Endothelial cell (in vitro differentiated cells): ENCODE measurements at regions not wholly inside any gene's neighbourhood (a gene's known extent, or its start where the extent isn't known, plus 50 kb on each side); places are given as distances from the start of the nearest gene placed in this dataset.
A peak's percentile ranks its signal among the peaks of the same experiment; 100 is the strongest.

Source experiments
- DNase-seq: peaks from one replicate; pipeline ENCODE4 v3.0.0; 2021; ENCODE audit warnings: low spot score
- H3K27ac Mint-ChIP-seq: one replicate; pipeline ENCODE4 v1.8.0; 2021; ENCODE audit warnings: mixed read lengths, inconsistent platforms; ENCODE audit not compliant: unreplicated experiment
- H3K27me3 Mint-ChIP-seq: one replicate; pipeline ENCODE4 v1.8.0; 2021; ENCODE audit warnings: mild to moderate bottlenecking, moderate library complexity, mixed read lengths, inconsistent platforms; ENCODE audit not compliant: unreplicated experiment
- H3K36me3 Mint-ChIP-seq: one replicate; pipeline ENCODE4 v1.8.0; 2021; ENCODE audit warnings: mild to moderate bottlenecking, low read depth, mixed read lengths, inconsistent platforms; ENCODE audit not compliant: unreplicated experiment
- H3K4me1 Mint-ChIP-seq: one replicate; pipeline ENCODE4 v1.8.0; 2021; ENCODE audit warnings: mild to moderate bottlenecking, mixed read lengths, inconsistent platforms; ENCODE audit not compliant: unreplicated experiment
- H3K4me3 Mint-ChIP-seq: one replicate; pipeline ENCODE4 v1.8.0; 2021; ENCODE audit warnings: mild to moderate bottlenecking, mixed read lengths, inconsistent platforms; ENCODE audit not compliant: unreplicated experiment
- H3K9me3 Mint-ChIP-seq: one replicate; pipeline ENCODE4 v1.8.0; 2021; ENCODE audit warnings: mixed read lengths, inconsistent platforms; ENCODE audit not compliant: unreplicated experiment
- TF ChIP-seq, protein P1 (sequence below): fragments of 200-600 bp; sonication (generic); IDR thresholded peaks from one replicate; pipeline ENCODE4 v1.5.0; 2021; ENCODE audit warnings: antibody characterized with exemption; ENCODE audit not compliant: unreplicated experiment

GRCh38 chr22:48980409-48980808, 847.3 kb downstream of the BRD1 start:
- Mint-ChIP-seq H3K4me3 (no peak overlapping the region), H3K4me1 (peaks cover 10% of the 10 kb centered on the region), H3K27ac (no peak overlapping the region), H3K9me3 (no peaks in the 10 kb centered on the region), H3K36me3 (peaks cover 4% of the 10 kb centered on the region), H3K27me3 (peaks cover 4% of the 10 kb centered on the region)
- no peak for DNase-seq
- TF ChIP-seq, protein P1, sequence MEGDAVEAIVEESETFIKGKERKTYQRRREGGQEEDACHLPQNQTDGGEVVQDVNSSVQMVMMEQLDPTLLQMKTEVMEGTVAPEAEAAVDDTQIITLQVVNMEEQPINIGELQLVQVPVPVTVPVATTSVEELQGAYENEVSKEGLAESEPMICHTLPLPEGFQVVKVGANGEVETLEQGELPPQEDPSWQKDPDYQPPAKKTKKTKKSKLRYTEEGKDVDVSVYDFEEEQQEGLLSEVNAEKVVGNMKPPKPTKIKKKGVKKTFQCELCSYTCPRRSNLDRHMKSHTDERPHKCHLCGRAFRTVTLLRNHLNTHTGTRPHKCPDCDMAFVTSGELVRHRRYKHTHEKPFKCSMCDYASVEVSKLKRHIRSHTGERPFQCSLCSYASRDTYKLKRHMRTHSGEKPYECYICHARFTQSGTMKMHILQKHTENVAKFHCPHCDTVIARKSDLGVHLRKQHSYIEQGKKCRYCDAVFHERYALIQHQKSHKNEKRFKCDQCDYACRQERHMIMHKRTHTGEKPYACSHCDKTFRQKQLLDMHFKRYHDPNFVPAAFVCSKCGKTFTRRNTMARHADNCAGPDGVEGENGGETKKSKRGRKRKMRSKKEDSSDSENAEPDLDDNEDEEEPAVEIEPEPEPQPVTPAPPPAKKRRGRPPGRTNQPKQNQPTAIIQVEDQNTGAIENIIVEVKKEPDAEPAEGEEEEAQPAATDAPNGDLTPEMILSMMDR, result no peak

- no peak overlapping the region for H3K27ac Mint-ChIP-seq
Measured at GRCh38 chr22:48979482-48979881, 848.2 kb downstream of the BRD1 start.

DNA sequence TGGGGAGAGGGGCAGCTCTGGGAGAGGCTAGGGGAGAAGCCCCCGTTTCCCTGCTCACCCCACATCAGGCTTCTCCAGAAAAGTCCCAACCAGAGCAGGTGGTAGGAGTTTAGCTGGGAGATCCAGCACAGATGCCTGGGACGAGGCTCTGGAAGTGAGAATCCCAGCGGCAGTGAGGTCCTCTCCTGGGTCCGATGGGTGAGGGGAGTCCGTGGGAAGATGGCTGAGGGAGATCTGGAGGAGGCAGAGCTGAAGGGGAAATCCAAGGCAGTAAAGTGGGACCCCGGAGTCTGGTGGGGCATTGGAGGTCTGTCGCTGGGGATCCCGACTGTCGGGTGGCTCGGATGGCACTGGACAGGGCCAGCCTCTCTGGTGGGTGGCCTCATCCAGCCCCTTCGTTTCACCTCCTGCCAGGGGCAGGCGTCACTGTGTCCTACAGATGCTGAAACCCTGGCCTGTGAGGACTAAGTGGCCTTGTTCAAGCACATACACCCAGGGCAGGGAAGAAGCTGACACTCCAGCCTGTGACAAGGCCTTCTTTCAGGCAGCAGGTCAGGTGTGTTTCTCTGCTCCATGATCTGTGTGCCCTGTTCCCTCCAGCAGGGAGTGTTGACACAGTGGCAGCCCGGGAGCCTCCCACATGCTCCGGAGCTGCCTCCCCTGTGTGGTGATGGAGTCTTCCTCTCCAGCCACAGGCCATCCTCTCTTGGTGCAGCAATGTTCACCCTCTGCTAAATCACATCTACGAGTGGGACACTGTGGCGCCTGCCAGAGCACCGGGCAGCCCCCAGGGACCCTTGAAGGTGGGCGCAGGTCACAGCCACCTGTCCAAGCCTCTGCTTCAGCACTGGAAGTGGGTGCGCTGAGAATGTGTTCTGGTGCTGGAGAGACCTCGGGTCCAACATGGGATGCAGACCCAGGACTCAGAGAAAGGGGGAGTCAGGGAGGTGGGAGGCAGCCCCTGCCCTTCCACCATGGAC, 850.8 kb downstream of the BRD1 start:
- H3K4me3 Mint-ChIP-seq, result no peak overlapping the region
- H3K4me1 Mint-ChIP-seq, result peaks cover 14% of the 10 kb centered on the region
- no peak overlapping the region for H3K27ac Mint-ChIP-seq
- no peak for DNase-seq
- no peaks in the 10 kb centered on the region for H3K9me3 Mint-ChIP-seq
- peaks cover 13% of the 10 kb centered on the region for H3K27me3 Mint-ChIP-seq
- no peaks in the 10 kb centered on the region for H3K36me3 Mint-ChIP-seq
- TF ChIP-seq, protein P1, result no peak

More at GRCh38 chr22:48979482-48979881, 848.2 kb downstream of the BRD1 start:
- peaks cover 12% of the 10 kb centered on the region for H3K4me1 Mint-ChIP-seq
- TF ChIP-seq, protein P1, result no peak
- no peak for DNase-seq
- H3K36me3 Mint-ChIP-seq, result no peaks in the 10 kb centered on the region
- H3K9me3 Mint-ChIP-seq, result no peaks in the 10 kb centered on the region
- no peak overlapping the region for H3K4me3 Mint-ChIP-seq
- peaks cover 6% of the 10 kb centered on the region for H3K27me3 Mint-ChIP-seq

GRCh38 chr22:48975886-48976285, 851.8 kb downstream of the BRD1 start:
- TF ChIP-seq, protein P1, result no peak
- H3K27ac Mint-ChIP-seq, result peak overlapping the region; percentile 12
- H3K4me1 Mint-ChIP-seq, result peaks cover 14% of the 10 kb centered on the region
- no peak for DNase-seq
- H3K36me3 Mint-ChIP-seq, result no peaks in the 10 kb centered on the region
- no peak overlapping the region for H3K4me3 Mint-ChIP-seq
- H3K27me3 Mint-ChIP-seq, result peaks cover 13% of the 10 kb centered on the region
- H3K9me3 Mint-ChIP-seq, result no peaks in the 10 kb centered on the region

DNA sequence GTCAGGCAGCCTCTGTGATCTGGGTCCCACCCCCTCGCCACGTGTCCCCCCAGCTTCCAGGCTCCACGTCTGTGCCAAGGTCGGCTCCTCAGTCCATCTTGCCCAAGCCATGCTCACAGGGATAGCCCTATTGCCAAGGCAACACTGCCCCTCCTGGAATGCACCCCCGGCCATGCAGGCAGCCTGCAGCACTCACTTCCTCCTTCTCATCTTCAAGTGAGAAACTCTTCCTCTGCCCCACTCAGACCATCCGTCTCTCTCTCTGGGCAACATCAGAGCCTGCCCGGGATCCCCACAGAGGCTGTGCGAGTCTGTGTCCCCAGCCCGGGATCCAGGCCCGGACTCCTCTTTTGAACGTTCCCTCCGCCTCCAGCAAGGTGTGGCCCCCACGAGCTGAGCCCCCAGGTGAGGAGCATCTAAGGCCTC, 852.3 kb downstream of the BRD1 start:
- Mint-ChIP-seq H3K9me3 (no peaks in the 10 kb centered on the region), H3K27ac (peak overlapping the region; percentile 12)

More for the DNA sequence above, 852.3 kb downstream of the BRD1 start:
- TF ChIP-seq, protein P1, result no peak
- no peak overlapping the region for H3K4me3 Mint-ChIP-seq
- peaks cover 14% of the 10 kb centered on the region for H3K4me1 Mint-ChIP-seq
- no peak for DNase-seq
- peaks cover 12% of the 10 kb centered on the region for H3K27me3 Mint-ChIP-seq
- H3K36me3 Mint-ChIP-seq, result no peaks in the 10 kb centered on the region
